ENCODE measurements at regions not wholly inside any gene's neighbourhood (a gene's known extent, or its start where the extent isn't known, plus 50 kb on each side); places are given as distances from the start of the nearest gene placed in this dataset.

DNA sequence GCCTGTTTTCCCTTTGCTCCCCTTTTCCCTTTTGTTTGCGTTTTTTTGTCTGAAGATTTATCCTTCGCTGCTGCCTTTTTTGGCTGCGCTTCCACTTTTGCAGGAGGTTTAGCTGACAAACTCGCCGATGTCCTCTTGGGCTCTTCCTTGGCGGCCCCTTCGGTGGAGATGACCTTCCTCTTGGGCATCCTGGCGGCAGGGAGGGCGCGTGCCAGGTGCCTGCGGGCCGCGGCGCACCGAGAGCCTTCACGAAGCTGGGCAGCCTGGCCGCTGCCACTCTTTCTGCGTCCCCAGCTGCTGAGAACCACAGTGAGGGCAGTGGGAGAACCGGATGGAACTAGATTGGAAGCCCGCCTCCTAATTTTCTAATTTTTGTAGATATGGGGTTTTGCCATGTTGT, 197.1 kb upstream of the C2CD4B start:
- no peak for TF ChIP-seq CTCF (IDR thresholded peaks at IDR 0.05; ENCODE audit: low read depth, low read length)
- no peak for TF ChIP-seq EZH2phosphoT487 (IDR thresholded peaks at IDR 0.05; ENCODE audit: low read depth)

Measured in OCI-LY3 (cell line).